GM12865 (cell line): ENCODE measurements at regions not wholly inside any gene's neighbourhood (a gene's known extent, or its start where the extent isn't known, plus 50 kb on each side); places are given as distances from the start of the nearest gene placed in this dataset.

Experiments used
- DNase-seq: peaks from one replicate; pipeline ENCODE4 v3.0.0; 2010; ENCODE audit warnings: low read depth
- H3K4me3 ChIP-seq: 2 replicates; pipeline ENCODE4 v1.5.1; 2011; ENCODE audit warnings: mild to moderate bottlenecking, low read depth, low read length, control low read depth
- CTCF ChIP-seq: IDR thresholded peaks from 2 replicates; pipeline ENCODE4 v1.5.1; 2011; ENCODE audit warnings: low read length, control low read depth, low read depth, inconsistent platforms; ENCODE audit not compliant: insufficient read depth; ENCODE audit errors: missing control alignments

DNA sequence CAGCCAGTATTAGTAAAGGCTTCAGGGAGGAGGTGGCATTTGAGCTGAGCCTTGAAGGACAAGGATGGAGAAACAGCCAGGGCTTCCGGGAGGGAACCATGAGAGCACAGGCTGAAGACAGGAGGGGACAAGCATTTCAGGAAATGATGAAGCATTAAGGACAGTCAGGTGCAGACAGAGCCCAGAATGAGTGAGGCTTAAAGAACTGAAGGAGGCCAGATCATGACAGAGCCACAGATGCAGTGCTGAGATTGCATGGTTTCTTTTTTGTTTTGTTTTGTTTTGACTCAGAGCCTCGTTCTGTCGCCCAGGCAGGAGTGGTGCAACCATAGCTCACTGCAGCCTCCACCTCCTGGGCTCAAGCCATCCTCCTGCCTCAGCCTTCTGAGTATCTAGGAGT is 211.5 kb downstream of the SOX9 start:
- no peak for TF ChIP-seq CTCF
- H3K4me3 ChIP-seq = no peak overlapping the region
- peak; percentile 62 for DNase-seq

DNA sequence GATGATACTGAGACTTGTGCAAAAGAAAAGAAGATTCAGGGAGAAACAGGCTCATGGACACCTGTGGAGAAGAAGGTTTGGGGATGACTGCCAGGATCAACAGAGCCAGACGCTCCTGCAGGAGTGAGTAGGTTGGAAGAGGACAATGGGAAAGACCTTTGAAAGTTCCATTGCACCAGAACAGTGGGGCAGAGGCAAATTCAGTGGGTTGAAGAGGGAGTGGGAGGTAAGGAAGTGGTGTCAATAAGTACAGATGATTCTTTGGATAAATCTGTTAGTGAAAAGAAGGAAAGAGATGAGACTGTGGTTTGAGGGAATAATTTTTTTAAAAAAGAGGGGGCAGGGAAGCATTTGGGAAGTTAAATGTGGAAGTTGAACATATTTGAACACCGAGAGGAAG is 212.8 kb downstream of the SOX9 start:
- DNase-seq = no peak
- H3K4me3 ChIP-seq = no peak overlapping the region
- no peak for TF ChIP-seq CTCF

GRCh38 chr17:72334205-72334604 is 213.4 kb downstream of the SOX9 start:
- H3K4me3 ChIP-seq = no peak overlapping the region
- no peak for DNase-seq
- no peak for TF ChIP-seq CTCF

GRCh38 chr17:72336026-72336803 is 215.4 kb downstream of the SOX9 start:
- DNase-seq = no peak
- no peak for TF ChIP-seq CTCF
- H3K4me3 ChIP-seq = no peak overlapping the region

- TF ChIP-seq CTCF = no peak
- no peak overlapping the region for H3K4me3 ChIP-seq
- DNase-seq = no peak
Observed at GRCh38 chr17:72336804-72337070, 215.9 kb downstream of the SOX9 start.

GRCh38 chr17:72338304-72338703 is 217.5 kb downstream of the SOX9 start:
- DNase-seq = no peak

More at GRCh38 chr17:72338304-72338703, 217.5 kb downstream of the SOX9 start:
- no peak overlapping the region for H3K4me3 ChIP-seq
- no peak for TF ChIP-seq CTCF
